Tibial nerve (tissue), 4 donors: ENCODE measurements at regions not wholly inside any gene's neighbourhood (a gene's known extent, or its start where the extent isn't known, plus 50 kb on each side); places are given as distances from the start of the nearest gene placed in this dataset.

Experiments used
- DNase-seq, 2 donors: peaks; one replicate each; pipeline ENCODE4 v3.0.0-alpha.2; 2019; ENCODE audit warnings: low spot score in 2 of 2
- H3K27ac ChIP-seq, 4 donors: fragments of 200-600 bp; sonication (generic) in 3 of 4; one replicate each; pipeline ENCODE4 v1.5.1; 2017 to 2019; ENCODE audit warnings: mild to moderate bottlenecking in 1 of 4
- H3K27me3 ChIP-seq, 2 donors: fragments of 200-600 bp; sonication (generic) in 1 of 2; one replicate each; pipeline versions ENCODE4 v1.5.1 to v1.6.0; 2017 to 2019
- H3K36me3 ChIP-seq, 3 donors: fragments of 200-600 bp; sonication (generic); one replicate each; pipeline ENCODE4 v1.5.1; 2018 to 2019
- H3K4me1 ChIP-seq, 4 donors: fragments of 200-600 bp; sonication (generic) in 3 of 4; one replicate each; pipeline ENCODE4 v1.5.1; 2017 to 2019
- H3K4me3 ChIP-seq, 4 donors: fragments of 200-600 bp; sonication (generic) in 3 of 4; one replicate each; pipeline ENCODE4 v1.5.1; 2017 to 2019; ENCODE audit warnings: mild to moderate bottlenecking in 1 of 4, moderate library complexity in 1 of 4
- H3K9me3 ChIP-seq, 4 donors: fragments of 200-600 bp; sonication (generic) in 3 of 4; one replicate each; pipeline ENCODE4 v1.5.1; 2017 to 2019
- CTCF ChIP-seq, 5 experiments: fragments of 200-600 bp in 3 of 5; fragments of 450-650 bp in 2 of 5; sonication (generic) in 3 of 5; IDR thresholded peaks; one replicate each; pipeline ENCODE4 v1.5.1; 2016 to 2019; ENCODE audit warnings: antibody characterized with exemption in 5 of 5, mild to moderate bottlenecking in 3 of 5, moderate library complexity in 2 of 5
- EP300 ChIP-seq, 2 donors: sonication (generic); formaldehyde crosslinking; IDR thresholded peaks; one replicate each; pipeline ENCODE4 v1.6.1; 2017; ENCODE audit warnings: antibody characterized with exemption in 2 of 2, mild to moderate bottlenecking in 1 of 2
- POLR2A ChIP-seq, 2 donors: fragments of 450-650 bp; IDR thresholded peaks; one replicate each; pipeline ENCODE4 v1.6.1; 2017; ENCODE audit warnings: antibody characterized with exemption in 2 of 2, mild to moderate bottlenecking in 2 of 2, moderate library complexity in 2 of 2
- WGBS, 2 donors: methylation state at CpG; one replicate each; pipeline ENCODE4 v1.1.5; 2018; 5-methylcytosine and 5-hydroxymethylcytosine counted together

- WGBS, 2 donors = 87 to 88% methylated on average over 2 of the region's 2 CpGs
- no peaks in the 10 kb centered on the region for H3K27me3 ChIP-seq
- no peaks in the 10 kb centered on the region for H3K36me3 ChIP-seq
- H3K4me1 ChIP-seq = no peaks in the 10 kb centered on the region
- DNase-seq = no peak
- no peaks in the 10 kb centered on the region for H3K9me3 ChIP-seq
- H3K4me3 ChIP-seq = no peak overlapping the region
- no peak overlapping the region for H3K27ac ChIP-seq
- TF ChIP-seq CTCF (IDR thresholded peaks at IDR 0.05) (no peak), EP300 (IDR thresholded peaks at IDR 0.05) (no peak), POLR2A (IDR thresholded peaks at IDR 0.05) (no peak)
Observed at GRCh38 chr21:22890656-22891055, 1892.4 kb downstream of the NCAM2 start.

GRCh38 chr21:22892028-22892427 is 1893.8 kb downstream of the NCAM2 start:
- Histone ChIP-seq H3K9me3 (no peaks in the 10 kb centered on the region), H3K4me3 (no peak overlapping the region), H3K27me3 (no peaks in the 10 kb centered on the region), H3K27ac (no peak overlapping the region), H3K4me1 (no peaks in the 10 kb centered on the region), H3K36me3 (no peaks in the 10 kb centered on the region)
- 48 to 54% methylated on average over 2 of the region's 2 CpGs for WGBS, 2 donors
- no peak for DNase-seq
- TF ChIP-seq CTCF (IDR thresholded peaks at IDR 0.05) (no peak), POLR2A (IDR thresholded peaks at IDR 0.05) (no peak), EP300 (IDR thresholded peaks at IDR 0.05) (no peak)

- Histone ChIP-seq H3K36me3 (no peaks in the 10 kb centered on the region), H3K4me1 (no peaks in the 10 kb centered on the region), H3K27me3 (no peaks in the 10 kb centered on the region), H3K27ac (no peak overlapping the region), H3K9me3 (no peaks in the 10 kb centered on the region), H3K4me3 (no peak overlapping the region)
- DNase-seq = no peak
- WGBS, 2 donors = 37 to 50% methylated on average over 1 of the region's 1 CpG
- TF ChIP-seq POLR2A (IDR thresholded peaks at IDR 0.05) (no peak), EP300 (IDR thresholded peaks at IDR 0.05) (no peak), CTCF (IDR thresholded peaks at IDR 0.05) (no peak)
Observed at GRCh38 chr21:22892740-22893139, 1894.5 kb downstream of the NCAM2 start.

- 90% methylated on average over 5 of the region's 5 CpGs for WGBS, 2 donors
- no peaks in the 10 kb centered on the region for H3K4me1 ChIP-seq
- H3K9me3 ChIP-seq = no peaks in the 10 kb centered on the region
- no peak overlapping the region for H3K4me3 ChIP-seq
- DNase-seq = no peak
- no peak for TF ChIP-seq EP300 (IDR thresholded peaks at IDR 0.05)
- no peak overlapping the region for H3K27ac ChIP-seq
- no peaks in the 10 kb centered on the region for H3K36me3 ChIP-seq
- H3K27me3 ChIP-seq = no peaks in the 10 kb centered on the region
Observed at GRCh38 chr21:22898051-22898665, 1899.9 kb downstream of the NCAM2 start.

- TF ChIP-seq POLR2A (IDR thresholded peaks at IDR 0.05) = no peak
- no peak for TF ChIP-seq EP300 (IDR thresholded peaks at IDR 0.05)
- no peak for TF ChIP-seq CTCF (IDR thresholded peaks at IDR 0.05)
- Histone ChIP-seq H3K4me1 (no peaks in the 10 kb centered on the region), H3K27ac (no peak overlapping the region), H3K27me3 (no peaks in the 10 kb centered on the region), H3K9me3 (no peaks in the 10 kb centered on the region), H3K36me3 (no peaks in the 10 kb centered on the region), H3K4me3 (no peak overlapping the region)
- DNase-seq = no peak
- WGBS, 2 donors = 15 to 17% methylated on average over 2 of the region's 2 CpGs
Observed at GRCh38 chr21:22900490-22900889, 1902.3 kb downstream of the NCAM2 start.

GRCh38 chr21:22903851-22904250 is 1905.6 kb downstream of the NCAM2 start:
- Histone ChIP-seq H3K36me3 (no peaks in the 10 kb centered on the region), H3K9me3 (no peaks in the 10 kb centered on the region), H3K27ac (no peak overlapping the region), H3K27me3 (no peaks in the 10 kb centered on the region), H3K4me1 (no peaks in the 10 kb centered on the region), H3K4me3 (no peak overlapping the region)
- DNase-seq = no peak
- TF ChIP-seq EP300 (IDR thresholded peaks at IDR 0.05) (no peak), CTCF (IDR thresholded peaks at IDR 0.05) (no peak), POLR2A (IDR thresholded peaks at IDR 0.05) (no peak)
